Thyroid gland (tissue), 4 donors: ENCODE measurements at regions not wholly inside any gene's neighbourhood (a gene's known extent, or its start where the extent isn't known, plus 50 kb on each side); places are given as distances from the start of the nearest gene placed in this dataset.
A peak's percentile ranks its signal among the peaks of the same experiment; 100 is the strongest.
"Not testable (repeated sequence)": the region's sequence is repeated elsewhere in the genome, so short reads cannot be mapped to it uniquely, and the experiment has no call there.

Experiments
- DNase-seq, 2 donors: peaks; one replicate each; pipeline ENCODE4 v3.0.0-alpha.2; 2019
- H3K27ac ChIP-seq, 3 donors: fragments of 200-600 bp; sonication (generic); 1 replicate in 2 of 3; 2 replicates in 1 of 3; pipeline ENCODE4 v1.5.1; 2016 to 2019; ENCODE audit warnings: mild to moderate bottlenecking in 1 of 3, moderate library complexity in 1 of 3
- H3K27me3 ChIP-seq: fragments of 200-600 bp; sonication (generic); one replicate; pipeline ENCODE4 v1.5.1; 2019
- H3K36me3 ChIP-seq, 2 donors: fragments of 200-600 bp; sonication (generic); one replicate each; pipeline ENCODE4 v1.5.1; 2016 to 2019
- H3K4me1 ChIP-seq, 2 donors: fragments of 200-600 bp; sonication (generic); one replicate each; pipeline ENCODE4 v1.5.1; 2017 to 2019
- H3K4me3 ChIP-seq, 3 donors: fragments of 200-600 bp; sonication (generic); replicated peaks in 1 of 3; 1 replicate in 2 of 3; 2 replicates in 1 of 3; pipeline ENCODE4 v1.5.1; 2016; ENCODE audit warnings: mild to moderate bottlenecking in 1 of 3
- H3K9me3 ChIP-seq: fragments of 200-600 bp; sonication (generic); one replicate; pipeline ENCODE4 v1.5.1; 2017
- CTCF ChIP-seq, 6 experiments: fragments of 200-600 bp in 3 of 6; fragments of 450-650 bp in 3 of 6; sonication (generic) in 3 of 6; IDR thresholded peaks; one replicate each; pipeline ENCODE4 v1.5.1; 2016 to 2019; ENCODE audit warnings: antibody characterized with exemption in 6 of 6, mild to moderate bottlenecking in 2 of 6, inconsistent platforms in 1 of 6, moderate library complexity in 1 of 6
- POLR2A ChIP-seq, 2 donors: fragments of 450-650 bp; IDR thresholded peaks; one replicate each; pipeline ENCODE4 v1.6.1; 2017; ENCODE audit warnings: antibody characterized with exemption in 2 of 2, mild to moderate bottlenecking in 2 of 2, moderate library complexity in 1 of 2
- WGBS, 2 donors: methylation state at CpG; one replicate each; pipeline ENCODE4 v1.1.5; 2017; 5-methylcytosine and 5-hydroxymethylcytosine counted together
- intact Hi-C: fragments of 100-400 bp; cut with DNase I; formaldehyde crosslinking; loops from one replicate; pipeline ENCODE4 v1.15.1; 2023

- peaks cover 11 to 23% of the 10 kb centered on the region in 2 donors for H3K4me1 ChIP-seq
- no peaks in the 10 kb centered on the region for H3K27me3 ChIP-seq
- intact Hi-C loops: no loop called here
- no peak for DNase-seq
- no peaks in the 10 kb centered on the region for H3K9me3 ChIP-seq
- H3K4me3 ChIP-seq: no peak overlapping the region
- no peaks in the 10 kb centered on the region for H3K36me3 ChIP-seq
- H3K27ac ChIP-seq: peak overlapping the region; percentile 7 to 24 (median 16)
- TF ChIP-seq CTCF (IDR thresholded peaks at IDR 0.05) (no peak), POLR2A (IDR thresholded peaks at IDR 0.05) (no peak)
- WGBS, 2 donors: 36 to 39% methylated on average over 3 of the region's 3 CpGs
Observed at GRCh38 chr16:49958448-49958847, 66.6 kb upstream of the CNEP1R1 start.

GRCh38 chr16:49959552-49960277 is 65.3 kb upstream of the CNEP1R1 start:
- TF ChIP-seq POLR2A (IDR thresholded peaks at IDR 0.05) (no peak), CTCF (IDR thresholded peaks at IDR 0.05) (no peak)
- Histone ChIP-seq H3K27me3 (no peaks in the 10 kb centered on the region), H3K36me3 (no peaks in the 10 kb centered on the region), H3K4me1 (peaks cover 11 to 23% of the 10 kb centered on the region in 2 donors), H3K27ac (no peak overlapping the region), H3K4me3 (no peak overlapping the region), H3K9me3 (no peaks in the 10 kb centered on the region)
- intact Hi-C loops: no loop called here
- peak; percentile 34 to 48 for DNase-seq
- WGBS, 2 donors: 19 to 30% methylated on average over 11 of the region's 11 CpGs

GRCh38 chr16:49961089-49961488 is 63.9 kb upstream of the CNEP1R1 start:
- 75 to 85% methylated on average over 3 of the region's 3 CpGs for WGBS, 2 donors
- H3K27ac ChIP-seq: no peak overlapping the region
- intact Hi-C loops: no loop called here
- H3K4me3 ChIP-seq: no peak overlapping the region
- no peaks in the 10 kb centered on the region for H3K27me3 ChIP-seq
- H3K9me3 ChIP-seq: no peaks in the 10 kb centered on the region
- TF ChIP-seq CTCF (IDR thresholded peaks at IDR 0.05): no peak
- no peak for TF ChIP-seq POLR2A (IDR thresholded peaks at IDR 0.05)
- H3K36me3 ChIP-seq: no peaks in the 10 kb centered on the region
- DNase-seq: no peak
- H3K4me1 ChIP-seq: peaks cover 11 to 23% of the 10 kb centered on the region in 2 donors

GRCh38 chr16:49962566-49962965 is 62.5 kb upstream of the CNEP1R1 start:
- 97 to 98% methylated on average over 6 of the region's 6 CpGs for WGBS, 2 donors
- H3K36me3 ChIP-seq, H3K27me3 ChIP-seq, DNase-seq, intact Hi-C loops, H3K4me3 ChIP-seq, H3K9me3 ChIP-seq, H3K27ac ChIP-seq: not testable (repeated sequence)
- H3K4me1 ChIP-seq: peaks cover 11 to 23% of the 10 kb centered on the region in 2 donors

GRCh38 chr16:49964316-49964715 is 60.7 kb upstream of the CNEP1R1 start:
- no peak for DNase-seq
- no peaks in the 10 kb centered on the region for H3K9me3 ChIP-seq
- no peak for TF ChIP-seq CTCF (IDR thresholded peaks at IDR 0.05)
- TF ChIP-seq POLR2A (IDR thresholded peaks at IDR 0.05): no peak
- H3K36me3 ChIP-seq: no peaks in the 10 kb centered on the region
- 77 to 79% methylated on average over 4 of the region's 4 CpGs for WGBS, 2 donors
- H3K4me3 ChIP-seq: no peak overlapping the region
- H3K4me1 ChIP-seq: peaks cover 7 to 8% of the 10 kb centered on the region in 2 donors
- no peak overlapping the region for H3K27ac ChIP-seq
- intact Hi-C loops: no loop called here
- H3K27me3 ChIP-seq: no peaks in the 10 kb centered on the region
